Right ventricle myocardium inferior (tissue), 1 donor: ENCODE measurements at regions not wholly inside any gene's neighbourhood (a gene's known extent, or its start where the extent isn't known, plus 50 kb on each side); places are given as distances from the start of the nearest gene placed in this dataset.
"Not testable (repeated sequence)": the region's sequence is repeated elsewhere in the genome, so short reads cannot be mapped to it uniquely, and the experiment has no call there.

ENCODE experiments used
- ATAC-seq: fragments of 200-7000 bp; cut with Tn5 transposase; one replicate; pipeline ENCODE4 v1.9.1; 2020; ENCODE audit warnings: mild to moderate bottlenecking, moderate library complexity
- DNase-seq: peaks from one replicate; pipeline ENCODE4 v3.0.0; 2021; ENCODE audit errors: missing footprints
- intact Hi-C: fragments of 100-400 bp; cut with DNase I; formaldehyde crosslinking; loops from one replicate; pipeline ENCODE4 v1.11.0; 2022
- donor health status: DM: no; HTN: yes; CAD: no; lungs with severe emphysema.

GRCh38 chr22:15583007-15583406 lies 55.0 kb downstream of the OR11H1 start:
- peak; percentile 23 for ATAC-seq
- intact Hi-C loops, DNase-seq: not testable (repeated sequence)

DNA sequence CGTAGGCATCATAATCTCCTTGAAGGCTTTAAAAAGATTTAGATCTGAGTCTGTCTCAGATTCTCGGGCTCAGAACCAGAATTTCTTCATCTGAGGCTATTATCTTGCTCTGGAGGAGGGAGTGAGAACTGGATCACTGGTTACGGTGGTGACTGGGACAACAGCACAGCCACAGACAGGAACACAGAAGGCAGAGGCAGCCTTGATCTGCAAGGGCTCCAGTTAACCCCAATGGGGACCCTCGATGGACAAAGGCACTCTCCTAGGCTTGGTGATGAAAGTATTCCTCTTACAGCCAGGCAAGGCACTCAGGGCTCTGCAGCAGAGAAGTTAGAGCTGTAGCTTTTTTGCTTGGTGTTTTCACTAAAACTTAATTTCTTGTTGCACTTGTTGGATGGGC lies 74.2 kb downstream of the OR11H1 start:
- DNase-seq, ATAC-seq, intact Hi-C loops: not testable (repeated sequence)

- ATAC-seq, DNase-seq, intact Hi-C loops: not testable (repeated sequence)
Observed at GRCh38 chr22:15603111-15603510, 75.1 kb downstream of the OR11H1 start.

DNA sequence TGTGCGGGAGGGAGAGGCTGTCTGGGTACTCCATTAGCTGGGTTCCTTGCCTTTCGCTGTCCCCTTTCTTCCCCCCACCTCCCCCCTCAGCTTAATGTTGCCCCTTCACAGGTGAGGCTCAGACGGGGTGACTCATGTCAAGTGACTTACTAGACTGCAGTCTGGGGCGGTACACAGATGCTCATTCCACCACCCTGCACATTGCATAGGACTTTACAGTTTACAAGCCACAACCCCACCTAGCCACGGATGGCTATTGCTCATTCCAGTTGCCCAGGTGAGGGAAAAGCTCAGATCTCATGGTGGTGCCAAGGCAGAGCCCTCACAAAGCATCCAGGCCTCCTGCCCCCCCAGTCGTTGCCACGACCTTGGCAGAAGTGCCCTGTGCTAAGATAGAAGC lies 76.2 kb downstream of the OR11H1 start:
- ATAC-seq, DNase-seq: not testable (repeated sequence)

GRCh38 chr22:15604679-15605078 lies 76.7 kb downstream of the OR11H1 start:
- ATAC-seq, intact Hi-C loops, DNase-seq: not testable (repeated sequence)

More for the DNA sequence above, 76.2 kb downstream of the OR11H1 start:
- intact Hi-C loops = not testable (repeated sequence)

DNA sequence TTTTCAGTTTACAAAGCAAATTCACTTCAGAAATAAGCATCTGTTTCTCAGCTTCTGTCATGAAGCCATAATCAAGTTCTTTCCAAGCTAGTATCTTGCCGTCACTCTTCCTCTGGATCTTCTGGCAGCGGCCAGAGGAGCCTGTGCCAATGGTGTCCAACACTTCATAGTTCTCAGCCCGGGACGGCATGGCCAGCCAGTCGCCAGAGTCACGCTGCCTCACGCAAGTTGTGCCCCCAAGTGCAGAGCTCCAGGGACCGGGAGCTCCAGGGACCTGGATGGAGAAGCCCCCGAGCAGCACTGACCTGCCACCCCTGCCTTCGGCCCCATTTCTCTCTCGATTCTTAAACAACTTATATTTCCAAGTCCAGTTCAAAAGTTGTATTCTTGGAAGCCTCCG lies 76.9 kb upstream of the POTEH start:
- DNase-seq = peak; percentile 52
- intact Hi-C loops, ATAC-seq: not testable (repeated sequence)

DNA sequence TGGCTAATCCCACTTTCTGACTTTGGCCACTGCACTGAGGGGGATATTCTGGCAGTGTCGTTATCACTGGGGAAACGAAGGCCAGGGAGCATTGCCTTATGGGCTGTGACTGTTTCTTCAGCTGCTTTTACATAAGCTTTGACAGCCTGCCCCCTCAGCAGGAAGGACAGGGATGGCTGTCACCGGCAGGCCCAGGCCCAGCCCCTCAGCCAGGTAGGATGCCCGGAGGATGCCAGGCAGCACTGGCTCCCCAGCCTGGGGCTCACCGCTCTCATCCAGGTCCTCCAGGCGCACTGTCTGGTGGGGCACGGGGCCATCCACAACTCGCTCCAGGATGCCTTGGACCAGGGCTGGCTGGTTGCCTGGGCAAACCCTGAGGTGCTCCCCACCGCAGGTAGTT lies 74.7 kb upstream of the POTEH start:
- intact Hi-C loops, ATAC-seq, DNase-seq: not testable (repeated sequence)

GRCh38 chr22:15628224-15628623 lies 61.6 kb upstream of the POTEH start:
- ATAC-seq, intact Hi-C loops, DNase-seq: not testable (repeated sequence)

DNA sequence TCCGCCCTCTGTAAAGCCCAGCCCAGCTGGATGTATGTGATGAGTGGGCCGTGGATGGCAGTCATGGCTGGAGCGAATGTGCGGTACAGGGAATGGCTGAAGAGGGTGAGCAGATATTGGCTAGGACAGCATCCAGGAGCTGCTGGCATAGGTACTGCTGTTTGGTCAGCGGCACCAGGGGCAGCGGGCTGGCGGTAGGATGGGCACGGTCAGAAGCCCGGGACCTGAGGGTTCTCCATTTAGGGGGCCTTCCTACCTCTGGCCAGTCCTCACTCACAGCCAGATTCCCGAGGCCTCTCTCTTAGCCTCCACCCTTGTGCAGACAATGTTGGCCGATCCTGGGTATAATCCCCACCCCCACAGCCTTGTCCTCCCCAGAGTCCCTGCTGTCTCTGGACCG lies 53.1 kb upstream of the POTEH start:
- intact Hi-C loops, ATAC-seq, DNase-seq: not testable (repeated sequence)

DNA sequence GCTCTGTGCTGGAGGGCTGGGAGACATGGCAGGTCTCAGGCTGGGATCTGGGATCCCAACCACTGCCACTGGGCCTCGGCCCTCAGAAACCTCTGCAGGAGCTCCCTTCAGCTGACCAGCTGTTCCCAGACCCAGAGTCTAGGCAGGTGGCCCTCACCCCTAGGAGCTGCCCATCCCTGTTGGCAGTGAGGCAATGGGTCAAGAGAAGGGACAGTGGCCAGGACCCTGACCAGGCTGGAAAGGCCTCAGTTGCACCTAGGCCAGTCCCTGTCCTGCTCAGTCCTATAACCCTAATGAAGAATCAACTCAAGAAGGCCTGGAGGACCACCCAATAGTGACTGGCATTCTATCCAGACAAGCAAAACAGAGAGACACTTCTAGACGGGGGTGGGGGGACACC lies 52.4 kb upstream of the POTEH start:
- ATAC-seq = peak; percentile 6
- intact Hi-C loops, DNase-seq: not testable (repeated sequence)

DNA sequence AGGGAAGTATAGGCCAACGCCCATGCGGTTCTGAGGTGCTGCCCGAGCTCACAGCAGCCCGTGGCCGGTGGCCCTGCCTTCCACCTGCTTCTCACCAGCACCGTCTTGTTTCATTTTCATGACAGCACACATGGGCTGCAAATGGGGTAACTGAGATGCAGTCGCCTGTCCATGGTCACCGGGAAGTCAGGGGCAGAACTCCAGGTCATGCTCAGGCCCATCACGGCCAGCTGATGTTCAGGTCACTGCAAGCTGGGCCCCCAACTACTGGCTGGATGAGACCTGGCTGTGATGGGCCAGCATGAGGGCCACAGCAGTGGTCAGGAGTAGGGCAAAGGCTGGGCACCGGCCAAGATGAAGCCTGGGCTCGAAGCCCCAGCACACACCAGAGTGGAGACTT lies 51.9 kb upstream of the POTEH start:
- DNase-seq = not testable (repeated sequence)

More for the DNA sequence above, 51.9 kb upstream of the POTEH start:
- intact Hi-C loops = not testable (repeated sequence)
- ATAC-seq = peak; percentile 30
